HUES48 (cell line): ENCODE measurements at regions not wholly inside any gene's neighbourhood (a gene's known extent, or its start where the extent isn't known, plus 50 kb on each side); places are given as distances from the start of the nearest gene placed in this dataset.

Experiments used
- H3K27ac ChIP-seq: one replicate; pipeline ENCODE4 v1.7.0; 2013; ENCODE audit warnings: low read depth, low read length, inconsistent platforms
- H3K27me3 ChIP-seq: 2 replicates; pipeline ENCODE4 v1.6.1; 2013; ENCODE audit warnings: mild to moderate bottlenecking, low read length; ENCODE audit not compliant: control insufficient read depth, insufficient read depth
- H3K36me3 ChIP-seq: 2 replicates; pipeline ENCODE4 v1.6.1; 2013; ENCODE audit warnings: low read length; ENCODE audit not compliant: control insufficient read depth, insufficient read depth
- H3K4me1 ChIP-seq: 2 replicates; pipeline ENCODE4 v1.6.1; 2013; ENCODE audit warnings: mild to moderate bottlenecking, low read length; ENCODE audit not compliant: control insufficient read depth, insufficient read depth
- H3K4me3 ChIP-seq: 2 replicates; pipeline ENCODE4 v1.5.1; 2013; ENCODE audit warnings: mild to moderate bottlenecking, low read depth, low read length
- H3K9ac ChIP-seq: 2 replicates; pipeline ENCODE4 v1.6.1; 2013; ENCODE audit warnings: mild to moderate bottlenecking, low read depth, low read length, moderate library complexity
- H3K9me3 ChIP-seq: 2 replicates; pipeline ENCODE4 v1.6.1; 2013; ENCODE audit warnings: low read length; ENCODE audit not compliant: control insufficient read depth, insufficient read depth

DNA sequence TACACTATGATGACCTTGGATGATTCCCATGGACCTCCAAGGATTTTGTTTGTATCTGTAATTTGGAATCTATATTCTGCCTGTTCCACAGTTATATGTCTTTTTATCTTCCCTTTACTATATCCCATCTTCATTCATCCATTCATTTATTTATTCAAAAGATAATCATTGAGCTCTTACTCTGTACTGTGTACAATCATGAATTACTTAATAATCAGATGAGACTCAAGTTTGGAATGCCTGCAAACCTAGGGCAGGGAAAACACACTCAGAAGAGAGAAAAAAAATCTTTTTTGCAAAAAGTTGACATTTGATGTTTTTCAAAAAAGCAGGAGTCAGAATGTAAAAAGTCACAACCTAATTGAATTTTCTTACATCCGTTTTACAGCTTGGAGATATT, 170.2 kb upstream of the GNAI1 start:
- Histone ChIP-seq H3K27ac (no peak overlapping the region), H3K4me1 (peaks cover 13% of the 10 kb centered on the region), H3K9ac (no peak overlapping the region), H3K27me3 (no peaks in the 10 kb centered on the region), H3K36me3 (no peaks in the 10 kb centered on the region), H3K9me3 (no peaks in the 10 kb centered on the region), H3K4me3 (no peak overlapping the region)

GRCh38 chr7:79953130-79953529, 181.5 kb upstream of the GNAI1 start:
- Histone ChIP-seq H3K27me3 (no peaks in the 10 kb centered on the region), H3K9ac (no peak overlapping the region), H3K36me3 (no peaks in the 10 kb centered on the region), H3K27ac (no peak overlapping the region), H3K9me3 (no peaks in the 10 kb centered on the region), H3K4me3 (no peak overlapping the region), H3K4me1 (no peaks in the 10 kb centered on the region)

- Histone ChIP-seq H3K27me3 (no peaks in the 10 kb centered on the region), H3K9ac (no peak overlapping the region), H3K4me3 (no peak overlapping the region), H3K27ac (no peak overlapping the region), H3K36me3 (no peaks in the 10 kb centered on the region), H3K4me1 (no peaks in the 10 kb centered on the region), H3K9me3 (peaks cover 2% of the 10 kb centered on the region)
These were observed 182.2 kb upstream of the GNAI1 start for GRCh38 chr7:79952399-79952798.

GRCh38 chr7:79951415-79951814, 183.2 kb upstream of the GNAI1 start:
- Histone ChIP-seq H3K9me3 (peaks cover 11% of the 10 kb centered on the region), H3K4me3 (no peak overlapping the region), H3K27me3 (no peaks in the 10 kb centered on the region), H3K27ac (no peak overlapping the region), H3K36me3 (no peaks in the 10 kb centered on the region), H3K4me1 (no peaks in the 10 kb centered on the region), H3K9ac (no peak overlapping the region)

GRCh38 chr7:79949778-79950177, 184.9 kb upstream of the GNAI1 start:
- no peak overlapping the region for H3K9ac ChIP-seq
- no peak overlapping the region for H3K27ac ChIP-seq
- H3K4me3 ChIP-seq: no peak overlapping the region
- no peaks in the 10 kb centered on the region for H3K27me3 ChIP-seq
- peaks cover 14% of the 10 kb centered on the region for H3K9me3 ChIP-seq
- H3K36me3 ChIP-seq: no peaks in the 10 kb centered on the region
- H3K4me1 ChIP-seq: no peaks in the 10 kb centered on the region

DNA sequence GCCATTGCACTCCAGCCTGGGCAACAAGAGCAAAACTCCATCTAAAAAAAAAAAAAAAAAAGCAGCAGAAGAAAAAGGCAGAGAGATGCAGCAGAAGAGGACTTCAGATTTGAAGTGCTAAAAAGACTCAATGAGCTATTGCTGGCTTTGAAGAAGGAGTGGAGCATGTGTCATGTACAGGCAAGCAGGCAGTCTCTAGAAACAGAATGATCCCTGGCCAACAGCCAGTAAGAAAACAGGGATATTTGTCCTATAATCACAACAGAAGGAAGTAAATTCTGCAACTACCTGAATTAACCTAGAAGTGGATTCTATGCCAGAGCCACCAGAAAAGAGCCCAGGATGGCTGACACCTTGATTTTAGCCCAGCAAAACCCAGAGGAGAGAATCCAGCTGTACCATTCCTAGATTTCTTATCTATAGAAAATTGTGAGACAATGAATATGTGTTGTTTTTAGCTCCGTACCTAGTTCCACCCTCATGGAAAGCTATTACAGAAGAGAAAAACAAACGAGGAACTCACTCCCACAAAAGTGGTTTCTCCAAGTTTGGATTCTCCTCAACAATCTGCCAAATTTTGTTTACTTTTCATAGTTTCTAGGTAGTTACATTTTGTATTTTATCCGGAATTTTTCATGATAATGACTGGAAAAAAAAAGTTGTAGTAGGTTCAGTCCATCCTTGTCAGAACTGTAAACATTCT, 198.2 kb upstream of the GNAI1 start:
- H3K27me3 ChIP-seq: no peaks in the 10 kb centered on the region
- H3K9me3 ChIP-seq: no peaks in the 10 kb centered on the region
- no peak overlapping the region for H3K9ac ChIP-seq
- no peaks in the 10 kb centered on the region for H3K4me1 ChIP-seq
- no peaks in the 10 kb centered on the region for H3K36me3 ChIP-seq
- H3K4me3 ChIP-seq: no peak overlapping the region
- H3K27ac ChIP-seq: no peak overlapping the region

DNA sequence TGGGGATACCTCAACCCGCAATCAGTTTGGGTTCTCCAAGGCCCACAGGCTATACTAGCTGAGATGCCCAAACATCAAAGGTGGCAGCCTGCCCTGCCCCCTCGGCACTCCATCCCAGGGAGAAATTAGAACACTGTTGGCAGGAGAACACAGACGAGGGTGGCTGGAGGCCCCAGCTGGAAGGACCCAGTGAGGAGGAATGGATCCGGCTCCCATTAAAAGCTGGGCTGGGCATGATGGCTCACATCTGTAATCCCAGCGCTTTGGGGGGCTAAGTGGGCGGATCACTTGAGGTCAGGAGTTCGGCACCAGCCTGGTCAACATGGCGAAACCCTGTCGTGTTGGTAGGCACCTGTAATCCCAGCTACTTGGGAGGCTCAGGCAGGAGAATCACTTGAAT, 199.9 kb upstream of the GNAI1 start:
- no peak overlapping the region for H3K27ac ChIP-seq
- H3K4me1 ChIP-seq: no peaks in the 10 kb centered on the region
- no peaks in the 10 kb centered on the region for H3K9me3 ChIP-seq
- no peaks in the 10 kb centered on the region for H3K27me3 ChIP-seq
- H3K9ac ChIP-seq: no peak overlapping the region
- no peaks in the 10 kb centered on the region for H3K36me3 ChIP-seq
- no peak overlapping the region for H3K4me3 ChIP-seq

DNA sequence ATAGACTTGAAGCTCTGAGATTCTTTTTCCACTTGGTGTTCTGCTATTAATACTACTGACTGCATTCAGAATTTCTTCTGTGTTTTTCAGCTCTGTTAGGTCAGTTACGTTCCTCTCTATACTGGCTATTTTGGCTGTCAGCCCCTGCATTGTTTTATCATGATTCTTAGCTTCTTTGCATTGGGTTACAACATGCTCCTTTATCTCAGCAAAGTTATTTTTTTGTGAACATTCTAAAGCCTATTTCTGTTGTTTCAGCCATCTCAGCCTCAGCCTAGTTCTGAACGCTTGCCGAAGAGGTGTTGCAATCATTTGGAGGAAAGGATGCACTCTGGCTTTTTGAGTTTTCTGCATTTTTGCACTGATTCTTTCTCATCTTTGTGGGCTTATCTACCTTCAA, 201.5 kb upstream of the GNAI1 start:
- H3K9ac ChIP-seq: no peak overlapping the region
- no peak overlapping the region for H3K4me3 ChIP-seq
- no peak overlapping the region for H3K27ac ChIP-seq
- no peaks in the 10 kb centered on the region for H3K4me1 ChIP-seq
- no peaks in the 10 kb centered on the region for H3K9me3 ChIP-seq
- no peaks in the 10 kb centered on the region for H3K36me3 ChIP-seq
- no peaks in the 10 kb centered on the region for H3K27me3 ChIP-seq

DNA sequence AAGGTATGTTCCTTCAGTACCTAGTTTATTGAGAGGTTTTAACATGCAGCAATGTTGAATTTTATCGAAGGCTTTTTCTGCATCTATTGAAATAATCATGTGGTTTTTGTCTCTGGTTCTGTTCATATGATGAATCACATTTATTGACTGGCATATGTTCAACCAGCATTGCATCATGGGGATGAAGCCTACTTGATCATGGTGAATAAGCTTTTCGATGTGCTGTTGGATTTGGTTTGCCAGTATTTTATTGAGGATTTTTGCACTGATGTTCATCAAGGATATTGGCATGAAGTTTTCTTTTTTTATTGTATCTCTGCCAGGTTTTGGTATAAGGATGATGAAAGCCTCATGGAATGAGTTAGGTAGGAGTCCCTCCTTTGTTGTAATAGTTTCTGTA, 204.0 kb upstream of the GNAI1 start:
- Histone ChIP-seq H3K36me3 (no peaks in the 10 kb centered on the region), H3K4me3 (no peak overlapping the region), H3K4me1 (no peaks in the 10 kb centered on the region), H3K9me3 (no peaks in the 10 kb centered on the region), H3K27ac (no peak overlapping the region), H3K27me3 (no peaks in the 10 kb centered on the region), H3K9ac (no peak overlapping the region)

DNA sequence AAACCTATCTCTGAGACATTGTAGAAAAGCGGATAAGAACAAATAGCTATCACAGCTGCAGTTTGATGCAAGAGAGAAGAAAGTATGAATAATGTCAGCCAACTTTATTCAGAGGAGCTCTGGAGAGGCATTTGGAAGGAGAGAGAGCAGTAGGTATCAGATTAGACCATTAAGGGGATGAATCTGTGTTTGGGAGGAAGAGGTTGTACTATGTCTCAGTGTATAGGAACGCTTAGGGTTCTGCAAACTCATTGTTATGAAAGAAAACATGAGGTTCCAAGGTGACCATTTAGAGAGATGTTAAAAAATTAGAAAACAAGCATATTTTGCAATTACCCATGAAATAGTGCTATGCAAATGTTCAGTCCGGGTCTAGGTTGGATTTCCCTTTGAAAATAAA, 207.5 kb upstream of the GNAI1 start:
- Histone ChIP-seq H3K9ac (no peak overlapping the region), H3K27me3 (no peaks in the 10 kb centered on the region), H3K4me1 (no peaks in the 10 kb centered on the region)

DNA sequence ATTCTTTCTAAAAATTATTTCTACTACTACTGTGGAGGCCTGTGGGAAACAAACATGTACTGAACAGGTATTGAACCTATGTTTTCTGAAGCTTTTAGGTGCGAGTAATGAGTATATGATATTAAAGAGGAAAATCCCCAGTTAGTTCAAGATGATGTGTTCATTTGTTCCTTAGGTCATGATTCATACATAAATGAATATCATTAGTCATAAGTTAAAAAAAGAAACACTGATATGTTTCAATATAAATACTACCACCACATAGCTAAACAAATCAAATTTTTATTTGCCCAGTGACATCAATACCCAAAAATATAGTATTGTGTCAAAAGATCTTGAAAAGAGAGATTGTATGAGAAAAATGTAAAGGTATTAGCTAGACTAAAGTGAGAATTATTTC, 210.7 kb upstream of the GNAI1 start:
- H3K9ac ChIP-seq: no peak overlapping the region
- H3K27me3 ChIP-seq: no peaks in the 10 kb centered on the region
- H3K4me1 ChIP-seq: no peaks in the 10 kb centered on the region
- H3K36me3 ChIP-seq: no peaks in the 10 kb centered on the region
- no peak overlapping the region for H3K27ac ChIP-seq
- no peaks in the 10 kb centered on the region for H3K9me3 ChIP-seq
- H3K4me3 ChIP-seq: no peak overlapping the region

More for the DNA sequence above, 207.5 kb upstream of the GNAI1 start:
- H3K27ac ChIP-seq: no peak overlapping the region
- no peak overlapping the region for H3K4me3 ChIP-seq
- H3K36me3 ChIP-seq: no peaks in the 10 kb centered on the region
- H3K9me3 ChIP-seq: no peaks in the 10 kb centered on the region

- Histone ChIP-seq H3K9me3 (no peaks in the 10 kb centered on the region), H3K27ac (no peak overlapping the region), H3K4me1 (no peaks in the 10 kb centered on the region), H3K9ac (no peak overlapping the region), H3K4me3 (no peak overlapping the region), H3K27me3 (no peaks in the 10 kb centered on the region), H3K36me3 (no peaks in the 10 kb centered on the region)
These were observed 211.7 kb upstream of the GNAI1 start for GRCh38 chr7:79922894-79923293.
